ENCODE measurements at regions not wholly inside any gene's neighbourhood (a gene's known extent, or its start where the extent isn't known, plus 50 kb on each side); places are given as distances from the start of the nearest gene placed in this dataset.

GRCh38 chr17:77901481-77901880, 57.0 kb upstream of the TNRC6C start:
- in situ Hi-C loops (cut with MboI; ENCODE audit: low sequenced_read_pairs, unreplicated experiment), result no loop called here
- DNase-seq (ENCODE audit: low spot score), result no peak
- no peak for TF ChIP-seq CTCF (IDR thresholded peaks at IDR 0.05; ENCODE audit: borderline replicate concordance, control extremely low read depth, extremely low read depth, insufficient read depth, missing control alignments)

GRCh38 chr17:77905266-77905665, 53.2 kb upstream of the TNRC6C start:
- in situ Hi-C loops (cut with MboI; ENCODE audit: low sequenced_read_pairs, unreplicated experiment), result no loop called here
- no peak for TF ChIP-seq CTCF (IDR thresholded peaks at IDR 0.05; ENCODE audit: borderline replicate concordance, control extremely low read depth, extremely low read depth, insufficient read depth, missing control alignments)
- no peak for DNase-seq (ENCODE audit: low spot score)

- TF ChIP-seq CTCF (IDR thresholded peaks at IDR 0.05; ENCODE audit: borderline replicate concordance, control extremely low read depth, extremely low read depth, insufficient read depth, missing control alignments), result no peak
- no peak for DNase-seq (ENCODE audit: low spot score)
- in situ Hi-C loops (cut with MboI; ENCODE audit: low sequenced_read_pairs, unreplicated experiment), result no loop called here
These were observed 52.7 kb upstream of the TNRC6C start for GRCh38 chr17:77905766-77906165.

- in situ Hi-C loops (cut with MboI; ENCODE audit: low sequenced_read_pairs, unreplicated experiment), result no loop called here
- no peak for TF ChIP-seq CTCF (IDR thresholded peaks at IDR 0.05; ENCODE audit: borderline replicate concordance, control extremely low read depth, extremely low read depth, insufficient read depth, missing control alignments)
- DNase-seq (ENCODE audit: low spot score), result no peak
These were observed 52.1 kb upstream of the TNRC6C start for GRCh38 chr17:77906377-77906871.

GRCh38 chr17:77907497-77908461, 50.7 kb upstream of the TNRC6C start:
- in situ Hi-C loops (cut with MboI; ENCODE audit: low sequenced_read_pairs, unreplicated experiment), result no loop called here
- no peak for TF ChIP-seq CTCF (IDR thresholded peaks at IDR 0.05; ENCODE audit: borderline replicate concordance, control extremely low read depth, extremely low read depth, insufficient read depth, missing control alignments)
- no peak for DNase-seq (ENCODE audit: low spot score)

GRCh38 chr17:77908501-77908900, 50.0 kb upstream of the TNRC6C start:
- no peak for TF ChIP-seq CTCF (IDR thresholded peaks at IDR 0.05; ENCODE audit: borderline replicate concordance, control extremely low read depth, extremely low read depth, insufficient read depth, missing control alignments)
- in situ Hi-C loops (cut with MboI; ENCODE audit: low sequenced_read_pairs, unreplicated experiment), result no loop called here

More at GRCh38 chr17:77908501-77908900, 50.0 kb upstream of the TNRC6C start:
- DNase-seq (ENCODE audit: low spot score), result no peak
